HG02610 (cell line): ENCODE measurements at regions not wholly inside any gene's neighbourhood (a gene's known extent, or its start where the extent isn't known, plus 50 kb on each side); places are given as distances from the start of the nearest gene placed in this dataset.

Source experiments
- ATAC-seq: cut with Tn5 transposase; IDR thresholded peaks from one replicate; pipeline ENCODE4 v1.9.1; 2021; ENCODE audit warnings: mild to moderate bottlenecking, moderate library complexity; ENCODE audit not compliant: unreplicated experiment

- ATAC-seq, result no peak
Observed at GRCh38 chr3:62975566-62975965, 100.3 kb upstream of the CADPS start.

- ATAC-seq, result no peak
Observed at GRCh38 chr3:62981962-62982361, 106.7 kb upstream of the CADPS start.

- ATAC-seq, result no peak
Observed at GRCh38 chr3:62982795-62983455, 107.7 kb upstream of the CADPS start.

GRCh38 chr3:62986061-62986460 lies 110.8 kb upstream of the CADPS start:
- no peak for ATAC-seq

- no peak for ATAC-seq
Observed at GRCh38 chr3:62987721-62988120, 112.5 kb upstream of the CADPS start.

- no peak for ATAC-seq
Observed at GRCh38 chr3:62990704-62991413, 115.6 kb upstream of the CADPS start.

- ATAC-seq, result no peak
Observed at GRCh38 chr3:62992520-62992919, 117.3 kb upstream of the CADPS start.

- no peak for ATAC-seq
Observed at GRCh38 chr3:62995119-62995518, 119.9 kb upstream of the CADPS start.

- no peak for ATAC-seq
Observed at GRCh38 chr3:62995530-62995929, 120.3 kb upstream of the CADPS start.

- ATAC-seq, result no peak
Observed at GRCh38 chr3:62997369-62997768, 122.2 kb upstream of the CADPS start.

- no peak for ATAC-seq
Observed at GRCh38 chr3:62999158-62999557, 123.9 kb upstream of the CADPS start.

GRCh38 chr3:62999791-63000190 lies 124.6 kb upstream of the CADPS start:
- no peak for ATAC-seq

GRCh38 chr3:63004448-63004847 lies 129.2 kb upstream of the CADPS start:
- ATAC-seq, result no peak

GRCh38 chr3:63015614-63016309 lies 140.5 kb upstream of the CADPS start:
- no peak for ATAC-seq

GRCh38 chr3:63022114-63022513 lies 146.9 kb upstream of the CADPS start:
- ATAC-seq, result no peak

GRCh38 chr3:63026722-63027121 lies 151.5 kb upstream of the CADPS start:
- ATAC-seq, result no peak

GRCh38 chr3:63029326-63029725 lies 154.1 kb upstream of the CADPS start:
- ATAC-seq, result no peak

- no peak for ATAC-seq
Observed at GRCh38 chr3:63029921-63030320, 154.7 kb upstream of the CADPS start.

GRCh38 chr3:63030666-63031065 lies 155.4 kb upstream of the CADPS start:
- no peak for ATAC-seq

GRCh38 chr3:63032881-63033280 lies 157.7 kb upstream of the CADPS start:
- ATAC-seq, result no peak

GRCh38 chr3:63034101-63034500 lies 158.9 kb upstream of the CADPS start:
- no peak for ATAC-seq

- ATAC-seq, result no peak
Observed at GRCh38 chr3:63037116-63037515, 161.9 kb upstream of the CADPS start.
